ENCODE measurements at regions not wholly inside any gene's neighbourhood (a gene's known extent, or its start where the extent isn't known, plus 50 kb on each side); places are given as distances from the start of the nearest gene placed in this dataset.

DNA sequence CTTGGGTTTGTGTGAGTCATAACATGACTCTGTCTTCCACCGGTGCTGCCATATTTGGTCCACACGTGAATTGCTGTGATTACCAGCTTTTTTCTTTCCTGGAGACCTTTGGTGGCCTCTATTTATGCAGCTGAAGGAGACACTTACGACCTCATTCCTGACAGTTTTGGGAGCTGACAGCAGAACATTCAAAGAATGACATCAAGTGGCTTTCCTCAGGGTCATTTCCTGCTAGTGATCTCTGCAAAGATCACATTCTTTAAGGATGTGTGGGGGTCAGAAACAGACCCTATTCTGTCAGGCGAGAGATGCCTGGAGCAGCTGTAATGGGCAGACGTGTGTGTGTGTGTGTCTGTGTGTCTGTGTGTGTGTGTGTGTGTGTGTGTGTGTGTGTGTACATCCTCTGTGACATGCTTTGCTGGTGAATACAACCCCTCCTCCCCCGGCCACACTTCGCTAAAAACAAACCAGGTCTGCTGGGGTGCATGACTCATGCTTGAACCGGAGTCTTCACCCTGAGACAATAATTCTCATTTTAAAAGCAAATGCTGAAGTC lies 115.6 kb downstream of the TMEM170B start:
- peak; percentile 50 for DNase-seq (ENCODE audit: low read depth)
- no peak overlapping the region for H3K4me3 ChIP-seq (ENCODE audit: low read length)

DNA sequence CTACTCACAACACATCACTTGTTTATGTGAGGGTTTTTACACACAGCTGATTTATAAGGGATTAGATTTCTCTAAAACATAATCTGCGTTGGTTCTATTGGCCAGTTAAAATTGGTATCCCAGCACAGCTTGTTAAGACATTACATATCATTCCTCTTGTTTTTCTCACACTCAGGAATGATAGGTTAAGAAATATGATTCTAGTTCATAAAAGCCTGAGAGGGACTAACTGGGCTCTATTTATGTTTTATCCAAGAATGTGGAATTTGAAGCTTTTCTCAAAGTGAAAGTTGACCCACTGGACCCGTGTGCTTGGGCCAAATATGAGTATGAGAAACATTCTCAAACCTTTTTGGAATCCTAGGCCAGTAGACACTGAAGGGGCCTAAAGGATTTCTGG lies 117.3 kb downstream of the TMEM170B start:
- DNase-seq (ENCODE audit: low read depth), result peak; percentile 85
- no peak overlapping the region for H3K4me3 ChIP-seq (ENCODE audit: low read length)
- TF ChIP-seq, protein P1, sequence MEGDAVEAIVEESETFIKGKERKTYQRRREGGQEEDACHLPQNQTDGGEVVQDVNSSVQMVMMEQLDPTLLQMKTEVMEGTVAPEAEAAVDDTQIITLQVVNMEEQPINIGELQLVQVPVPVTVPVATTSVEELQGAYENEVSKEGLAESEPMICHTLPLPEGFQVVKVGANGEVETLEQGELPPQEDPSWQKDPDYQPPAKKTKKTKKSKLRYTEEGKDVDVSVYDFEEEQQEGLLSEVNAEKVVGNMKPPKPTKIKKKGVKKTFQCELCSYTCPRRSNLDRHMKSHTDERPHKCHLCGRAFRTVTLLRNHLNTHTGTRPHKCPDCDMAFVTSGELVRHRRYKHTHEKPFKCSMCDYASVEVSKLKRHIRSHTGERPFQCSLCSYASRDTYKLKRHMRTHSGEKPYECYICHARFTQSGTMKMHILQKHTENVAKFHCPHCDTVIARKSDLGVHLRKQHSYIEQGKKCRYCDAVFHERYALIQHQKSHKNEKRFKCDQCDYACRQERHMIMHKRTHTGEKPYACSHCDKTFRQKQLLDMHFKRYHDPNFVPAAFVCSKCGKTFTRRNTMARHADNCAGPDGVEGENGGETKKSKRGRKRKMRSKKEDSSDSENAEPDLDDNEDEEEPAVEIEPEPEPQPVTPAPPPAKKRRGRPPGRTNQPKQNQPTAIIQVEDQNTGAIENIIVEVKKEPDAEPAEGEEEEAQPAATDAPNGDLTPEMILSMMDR (conservative IDR thresholded peaks at IDR 0.05; ENCODE audit: low read depth, low read length), result no peak

More for the DNA sequence above, 115.6 kb downstream of the TMEM170B start:
- TF ChIP-seq, protein P1 (conservative IDR thresholded peaks at IDR 0.05; ENCODE audit: low read depth, low read length), result no peak

DNA sequence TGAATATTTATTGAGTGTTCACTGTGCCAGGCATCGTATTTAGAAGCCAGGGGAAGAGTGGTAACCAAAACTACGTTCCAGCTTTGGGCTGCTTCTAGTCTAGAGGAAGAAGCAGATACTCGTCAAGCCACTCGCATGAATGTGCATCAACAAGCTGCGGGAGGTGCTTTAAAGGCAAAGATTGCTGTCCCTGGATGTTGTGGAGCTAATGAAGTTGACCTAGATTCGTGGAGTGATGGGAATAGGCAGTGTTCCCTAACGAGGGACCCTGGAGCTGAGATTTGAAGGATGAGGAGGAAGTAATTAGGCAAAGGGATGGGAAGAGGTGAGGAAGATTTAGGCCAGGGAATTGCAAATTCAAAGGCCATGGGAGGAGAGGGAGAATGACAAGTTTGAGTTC lies 118.9 kb downstream of the TMEM170B start:
- no peak overlapping the region for H3K4me3 ChIP-seq (ENCODE audit: low read length)
- DNase-seq (ENCODE audit: low read depth), result no peak
- TF ChIP-seq, protein P1 (conservative IDR thresholded peaks at IDR 0.05; ENCODE audit: low read depth, low read length), result no peak

DNA sequence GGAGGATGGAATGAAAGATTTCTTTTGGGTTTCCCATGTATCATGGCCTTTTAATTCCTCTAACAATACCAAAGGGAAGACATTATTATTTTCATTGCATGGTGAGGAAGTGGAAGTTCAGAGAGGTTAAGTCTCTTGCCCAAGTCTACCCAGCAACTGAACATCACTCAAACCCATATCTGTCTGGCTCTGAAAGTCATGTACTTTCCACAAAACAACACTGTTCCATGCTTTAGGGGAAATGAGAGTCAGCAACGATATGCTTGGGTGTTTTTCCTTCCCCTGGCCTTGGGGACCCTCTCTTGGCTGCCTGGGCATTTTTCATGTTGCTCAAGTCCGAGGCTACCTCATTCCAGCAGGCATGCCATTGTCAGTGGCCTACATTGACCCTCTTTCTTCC lies 118.8 kb downstream of the ADTRP start:
- DNase-seq (ENCODE audit: low read depth), result no peak
- TF ChIP-seq, protein P1 (conservative IDR thresholded peaks at IDR 0.05; ENCODE audit: low read depth, low read length), result no peak
- no peak overlapping the region for H3K4me3 ChIP-seq (ENCODE audit: low read length)

DNA sequence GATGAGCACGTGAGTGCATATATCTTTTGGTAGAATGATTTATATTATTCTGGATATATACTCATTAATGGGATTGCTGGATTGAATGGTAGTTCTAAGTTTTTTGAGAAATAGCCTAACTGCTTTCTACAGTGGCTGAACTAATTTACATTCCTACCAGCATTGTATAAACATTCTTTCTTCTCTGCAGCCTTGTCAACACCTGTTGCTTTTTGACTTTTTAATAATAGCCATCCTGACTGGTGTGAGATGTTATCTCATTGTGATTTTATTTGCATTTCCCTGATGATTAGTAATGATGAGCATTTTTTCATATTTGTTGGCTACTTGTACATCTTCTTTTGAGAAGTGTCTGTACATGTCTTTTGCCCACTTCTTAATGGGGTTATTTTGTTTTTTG lies 116.3 kb downstream of the ADTRP start:
- TF ChIP-seq, protein P1 (conservative IDR thresholded peaks at IDR 0.05; ENCODE audit: low read depth, low read length), result no peak
- DNase-seq (ENCODE audit: low read depth), result no peak
- H3K4me3 ChIP-seq (ENCODE audit: low read length), result no peak overlapping the region

DNA sequence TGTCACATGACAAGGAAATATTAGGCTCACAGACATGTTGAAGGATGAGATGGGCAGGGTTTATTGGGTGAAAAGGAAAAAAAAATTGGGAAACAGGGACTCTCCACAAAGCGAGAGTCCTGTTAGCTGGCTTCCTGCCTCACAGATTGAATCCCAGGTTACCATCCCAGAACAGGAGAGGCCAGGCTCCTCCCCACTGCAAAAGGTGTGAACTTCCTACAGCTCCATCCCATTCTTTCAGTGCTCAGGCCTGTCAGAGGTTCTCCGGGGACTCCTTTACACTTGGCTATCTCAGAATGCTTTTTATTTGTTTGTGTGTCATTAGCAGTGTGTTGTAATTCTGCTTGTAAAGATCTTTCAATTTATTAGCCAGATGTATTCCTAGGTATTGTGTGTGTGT lies 115.1 kb downstream of the ADTRP start:
- no peak for DNase-seq (ENCODE audit: low read depth)
- TF ChIP-seq, protein P1 (conservative IDR thresholded peaks at IDR 0.05; ENCODE audit: low read depth, low read length), result no peak
- no peak overlapping the region for H3K4me3 ChIP-seq (ENCODE audit: low read length)

Measured in retinal pigment epithelial cell (primary cell).